HG02870 (cell line): ENCODE measurements at regions not wholly inside any gene's neighbourhood (a gene's known extent, or its start where the extent isn't known, plus 50 kb on each side); places are given as distances from the start of the nearest gene placed in this dataset.
"Not testable (repeated sequence)": the region's sequence is repeated elsewhere in the genome, so short reads cannot be mapped to it uniquely, and the experiment has no call there.

ENCODE experiments used
- ATAC-seq: cut with Tn5 transposase; IDR thresholded peaks from one replicate; pipeline ENCODE4 v1.9.1; 2021; ENCODE audit warnings: mild to moderate bottlenecking, moderate library complexity; ENCODE audit not compliant: unreplicated experiment

GRCh38 chr13:104967836-104968630 is 1567.4 kb downstream of the EFNB2 start:
- ATAC-seq, result no peak

- no peak for ATAC-seq
These were observed 1568.1 kb downstream of the EFNB2 start for GRCh38 chr13:104967376-104967775.

GRCh38 chr13:104962411-104962810 is 1573.1 kb downstream of the EFNB2 start:
- no peak for ATAC-seq

GRCh38 chr13:104961246-104961645 is 1574.2 kb downstream of the EFNB2 start:
- no peak for ATAC-seq

- ATAC-seq, result no peak
These were observed 1581.3 kb downstream of the EFNB2 start for GRCh38 chr13:104954210-104954609.

- no peak for ATAC-seq
These were observed 1581.9 kb downstream of the EFNB2 start for GRCh38 chr13:104953588-104953987.

- no peak for ATAC-seq
These were observed 1585.4 kb downstream of the EFNB2 start for GRCh38 chr13:104949840-104950740.

- no peak for ATAC-seq
These were observed 1591.3 kb downstream of the EFNB2 start for GRCh38 chr13:104944176-104944575.

- no peak for ATAC-seq
These were observed 1592.1 kb downstream of the EFNB2 start for GRCh38 chr13:104943331-104943730.

GRCh38 chr13:104937881-104938280 is 1597.6 kb downstream of the EFNB2 start:
- no peak for ATAC-seq

GRCh38 chr13:104936304-104936703 is 1599.2 kb downstream of the EFNB2 start:
- no peak for ATAC-seq

GRCh38 chr13:104920513-104920912 is 1614.9 kb downstream of the EFNB2 start:
- ATAC-seq, result not testable (repeated sequence)

- no peak for ATAC-seq
These were observed 1615.4 kb downstream of the EFNB2 start for GRCh38 chr13:104920091-104920490.

- no peak for ATAC-seq
These were observed 1635.2 kb downstream of the EFNB2 start for GRCh38 chr13:104900191-104900817.

GRCh38 chr13:104898484-104898883 is 1637.0 kb downstream of the EFNB2 start:
- no peak for ATAC-seq

GRCh38 chr13:104895521-104895920 is 1639.9 kb downstream of the EFNB2 start:
- no peak for ATAC-seq

GRCh38 chr13:104875038-104875754 is 1660.3 kb downstream of the EFNB2 start:
- ATAC-seq, result no peak

- ATAC-seq, result no peak
These were observed 1663.3 kb downstream of the EFNB2 start for GRCh38 chr13:104872153-104872552.

- ATAC-seq, result no peak
These were observed 1664.0 kb downstream of the EFNB2 start for GRCh38 chr13:104871456-104871855.

GRCh38 chr13:104869501-104869900 is 1666.0 kb downstream of the EFNB2 start:
- no peak for ATAC-seq

- no peak for ATAC-seq
These were observed 1666.7 kb downstream of the EFNB2 start for GRCh38 chr13:104868806-104869205.
